PFSK-1 (cell line): ENCODE measurements at regions not wholly inside any gene's neighbourhood (a gene's known extent, or its start where the extent isn't known, plus 50 kb on each side); places are given as distances from the start of the nearest gene placed in this dataset.

Source experiments
- FOXP2 ChIP-seq: optimal IDR thresholded peaks from 2 replicates; pipeline ENCODE3; 2011; ENCODE audit warnings: borderline replicate concordance, control low read depth, inconsistent platforms; ENCODE audit not compliant: insufficient read depth; ENCODE audit errors: extremely low read length, extremely low read depth
- POLR2AphosphoS5 ChIP-seq: IDR thresholded peaks from 2 replicates; pipeline ENCODE4 v1.6.1; 2012; ENCODE audit warnings: low read depth, mild to moderate bottlenecking, control low read depth, low read length, moderate library complexity
- REST ChIP-seq, 2 experiments: IDR thresholded peaks; 2 replicates each; pipeline versions ENCODE4 v1.6.1 to v1.8.0; 2011 to 2012; ENCODE audit warnings: low read depth in 2 of 2, low read length in 2 of 2, control low read depth in 1 of 2, inconsistent platforms in 1 of 2, mild to moderate bottlenecking in 1 of 2, moderate library complexity in 1 of 2; ENCODE audit not compliant: insufficient read depth in 1 of 2
- SIN3A ChIP-seq: IDR thresholded peaks from 2 replicates; pipeline ENCODE4 v1.6.1; 2012; ENCODE audit warnings: mild to moderate bottlenecking, low read length, moderate library complexity, borderline replicate concordance; ENCODE audit not compliant: insufficient read depth
- TAF1 ChIP-seq: IDR thresholded peaks from 2 replicates; pipeline ENCODE4 v1.6.1; 2012; ENCODE audit warnings: low read length, control low read depth, borderline replicate concordance; ENCODE audit not compliant: insufficient read depth

- TF ChIP-seq SIN3A (no peak), POLR2AphosphoS5 (no peak), TAF1 (no peak), FOXP2 (no peak), REST (IDR thresholded peaks at IDR 0.05; ENCODE audit: insufficient read depth in 1 of 2, low read depth in 2 of 2, low read length in 2 of 2) (no peak)
Observed at GRCh38 chr2:82708681-82709080, 1750.4 kb downstream of the SUCLG1 start.

- TF ChIP-seq REST (IDR thresholded peaks at IDR 0.05; ENCODE audit: insufficient read depth in 1 of 2, low read depth in 2 of 2, low read length in 2 of 2) (no peak), POLR2AphosphoS5 (no peak), FOXP2 (no peak), TAF1 (no peak), SIN3A (no peak)
Observed at GRCh38 chr2:82697231-82697630, 1761.8 kb downstream of the SUCLG1 start.

GRCh38 chr2:82694431-82694830 is 1764.6 kb downstream of the SUCLG1 start:
- TF ChIP-seq POLR2AphosphoS5 (no peak), FOXP2 (no peak), SIN3A (no peak), REST (IDR thresholded peaks at IDR 0.05; ENCODE audit: insufficient read depth in 1 of 2, low read depth in 2 of 2, low read length in 2 of 2) (no peak), TAF1 (no peak)

- no peak for TF ChIP-seq TAF1
- no peak for TF ChIP-seq POLR2AphosphoS5
- no peak for TF ChIP-seq SIN3A
- no peak for TF ChIP-seq REST (IDR thresholded peaks at IDR 0.05; ENCODE audit: insufficient read depth in 1 of 2, low read depth in 2 of 2, low read length in 2 of 2)
- no peak for TF ChIP-seq FOXP2
Observed at GRCh38 chr2:82690757-82691411, 1768.2 kb downstream of the SUCLG1 start.

- TF ChIP-seq POLR2AphosphoS5: no peak
- no peak for TF ChIP-seq FOXP2
Observed at GRCh38 chr2:82675186-82675585, 1783.9 kb downstream of the SUCLG1 start.

- no peak for TF ChIP-seq TAF1
- no peak for TF ChIP-seq SIN3A
- TF ChIP-seq FOXP2: no peak
- TF ChIP-seq POLR2AphosphoS5: no peak
- TF ChIP-seq REST (IDR thresholded peaks at IDR 0.05; ENCODE audit: insufficient read depth in 1 of 2, low read depth in 2 of 2, low read length in 2 of 2): no peak
Observed at GRCh38 chr2:82674652-82675051, 1784.4 kb downstream of the SUCLG1 start.
